Loucy (cell line): ENCODE measurements at regions not wholly inside any gene's neighbourhood (a gene's known extent, or its start where the extent isn't known, plus 50 kb on each side); places are given as distances from the start of the nearest gene placed in this dataset.

ENCODE experiments used
- H2AFZ ChIP-seq: fragments of 200-600 bp; sonication (generic); 2 replicates; pipeline ENCODE4 v1.6.0; 2016; ENCODE audit warnings: antibody characterized with exemption, mild to moderate bottlenecking, low read length, moderate library complexity
- H3F3A ChIP-seq: fragments of 200-600 bp; 2 replicates; pipeline ENCODE4 v1.6.0; 2016; ENCODE audit warnings: antibody characterized with exemption, low read depth, mild to moderate bottlenecking
- H3K27me3 ChIP-seq: fragments of 200-600 bp; sonication (generic); 2 replicates; pipeline ENCODE4 v1.6.1; 2014; ENCODE audit warnings: low read length, mild to moderate bottlenecking; ENCODE audit not compliant: insufficient read depth, poor library complexity, severe bottlenecking
- H3K36me3 ChIP-seq: fragments of 200-600 bp; sonication (generic); 2 replicates; pipeline ENCODE4 v1.6.1; 2016; ENCODE audit warnings: low read length; ENCODE audit not compliant: insufficient read depth
- H3K4me1 ChIP-seq: fragments of 200-600 bp; sonication (generic); 2 replicates; pipeline ENCODE4 v1.5.1; 2014; ENCODE audit warnings: low read length, mild to moderate bottlenecking; ENCODE audit not compliant: insufficient read depth, poor library complexity, severe bottlenecking
- H3K4me2 ChIP-seq: fragments of 200-600 bp; sonication (generic); 2 replicates; pipeline ENCODE4 v1.6.0; 2014; ENCODE audit warnings: antibody characterized with exemption, low read length, low read depth, mild to moderate bottlenecking; ENCODE audit not compliant: poor library complexity, severe bottlenecking
- H3K4me3 ChIP-seq: fragments of 200-600 bp; sonication (generic); 2 replicates; pipeline ENCODE4 v1.5.1; 2014; ENCODE audit warnings: low read length, mild to moderate bottlenecking, mixed read lengths; ENCODE audit not compliant: poor library complexity, severe bottlenecking
- H3K79me2 ChIP-seq: fragments of 200-600 bp; sonication (generic); 2 replicates; pipeline ENCODE4 v1.6.1; 2014; ENCODE audit warnings: low read length; ENCODE audit not compliant: insufficient read depth
- H3K9ac ChIP-seq: fragments of 200-600 bp; sonication (generic); 2 replicates; pipeline ENCODE4 v1.6.0; 2014; ENCODE audit warnings: mild to moderate bottlenecking, low read depth, low read length, moderate library complexity; ENCODE audit not compliant: poor library complexity, severe bottlenecking
- H3K9me2 ChIP-seq: fragments of 200-600 bp; sonication (generic); replicated peaks from 2 replicates; pipeline ENCODE4 v1.6.1; 2016; ENCODE audit warnings: low read depth, low read length, mixed read lengths
- H3K9me3 ChIP-seq: fragments of 200-600 bp; sonication (generic); 2 replicates; pipeline ENCODE4 v1.6.1; 2014; ENCODE audit warnings: mild to moderate bottlenecking, antibody characterized with exemption, low read length, low read depth; ENCODE audit not compliant: insufficient read depth
- H4K20me1 ChIP-seq: fragments of 200-600 bp; sonication (generic); 2 replicates; pipeline ENCODE4 v1.6.0; 2014; ENCODE audit warnings: antibody characterized with exemption, low read length, mild to moderate bottlenecking; ENCODE audit not compliant: insufficient read depth, poor library complexity, severe bottlenecking
- EZH2phosphoT487 ChIP-seq: fragments of 200-600 bp; IDR thresholded peaks from 2 replicates; pipeline ENCODE4 v1.6.1; 2018; ENCODE audit warnings: antibody characterized with exemption, mild to moderate bottlenecking, moderate library complexity, borderline replicate concordance
- TF ChIP-seq, protein P1 (sequence below): fragments of 200-600 bp; sonication (generic); conservative IDR thresholded peaks from 2 replicates; pipeline ENCODE4 v1.5.1; 2014; ENCODE audit warnings: mild to moderate bottlenecking, antibody characterized with exemption, low read length

DNA sequence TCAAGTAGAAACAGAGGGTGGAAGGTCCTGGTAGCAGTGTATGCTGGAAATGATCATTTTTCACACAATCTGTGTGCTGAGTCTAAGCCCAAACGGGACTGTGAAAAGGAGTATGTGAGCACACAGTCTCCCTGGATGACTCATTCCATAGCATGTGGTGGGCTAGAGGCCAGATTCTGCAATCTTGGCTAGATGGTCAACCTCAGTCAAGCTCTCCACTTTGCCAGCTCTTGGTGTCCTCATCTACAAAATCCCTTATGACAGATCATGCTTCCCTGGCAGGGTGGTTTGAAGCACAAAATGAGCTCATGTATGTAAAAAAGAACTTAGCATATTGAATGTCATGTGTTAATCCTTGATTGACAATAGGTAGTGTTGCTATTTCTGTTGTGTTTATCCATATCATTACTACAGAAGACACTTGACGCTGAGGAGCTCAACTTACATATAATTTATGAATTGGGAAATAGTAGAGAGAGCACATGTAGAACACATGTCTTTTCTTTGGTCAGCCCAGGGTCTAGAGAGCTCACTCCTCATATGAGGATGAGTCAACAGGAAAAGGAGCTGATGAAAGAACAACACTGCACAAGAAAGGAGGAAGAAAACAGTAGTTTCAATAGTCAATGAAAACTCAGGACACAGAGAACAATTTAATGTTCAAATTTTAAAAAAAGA lies 517.5 kb downstream of the BCL11B start:
- Histone ChIP-seq H2AFZ (no peak overlapping the region), H3K9ac (no peak overlapping the region), H3K4me2 (no peak overlapping the region), H3K4me1 (no peaks in the 10 kb centered on the region), H3K9me2 (no peaks in the 10 kb centered on the region), H3K27me3 (no peaks in the 10 kb centered on the region), H3K36me3 (no peaks in the 10 kb centered on the region), H4K20me1 (no peaks in the 10 kb centered on the region), H3K9me3 (peaks cover 4% of the 10 kb centered on the region; the same call in 1 of the 2 replicates), H3K79me2 (no peaks in the 10 kb centered on the region), H3K4me3 (no peak overlapping the region), H3F3A (no peaks in the 10 kb centered on the region)
- TF ChIP-seq, protein P1, sequence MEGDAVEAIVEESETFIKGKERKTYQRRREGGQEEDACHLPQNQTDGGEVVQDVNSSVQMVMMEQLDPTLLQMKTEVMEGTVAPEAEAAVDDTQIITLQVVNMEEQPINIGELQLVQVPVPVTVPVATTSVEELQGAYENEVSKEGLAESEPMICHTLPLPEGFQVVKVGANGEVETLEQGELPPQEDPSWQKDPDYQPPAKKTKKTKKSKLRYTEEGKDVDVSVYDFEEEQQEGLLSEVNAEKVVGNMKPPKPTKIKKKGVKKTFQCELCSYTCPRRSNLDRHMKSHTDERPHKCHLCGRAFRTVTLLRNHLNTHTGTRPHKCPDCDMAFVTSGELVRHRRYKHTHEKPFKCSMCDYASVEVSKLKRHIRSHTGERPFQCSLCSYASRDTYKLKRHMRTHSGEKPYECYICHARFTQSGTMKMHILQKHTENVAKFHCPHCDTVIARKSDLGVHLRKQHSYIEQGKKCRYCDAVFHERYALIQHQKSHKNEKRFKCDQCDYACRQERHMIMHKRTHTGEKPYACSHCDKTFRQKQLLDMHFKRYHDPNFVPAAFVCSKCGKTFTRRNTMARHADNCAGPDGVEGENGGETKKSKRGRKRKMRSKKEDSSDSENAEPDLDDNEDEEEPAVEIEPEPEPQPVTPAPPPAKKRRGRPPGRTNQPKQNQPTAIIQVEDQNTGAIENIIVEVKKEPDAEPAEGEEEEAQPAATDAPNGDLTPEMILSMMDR: no peak
- no peak for TF ChIP-seq EZH2phosphoT487

- Histone ChIP-seq H3K9me2 (no peaks in the 10 kb centered on the region), H3K36me3 (no peaks in the 10 kb centered on the region), H3K9ac (no peak overlapping the region), H3K27me3 (no peaks in the 10 kb centered on the region), H3K4me2 (no peak overlapping the region), H3K9me3 (peaks cover 4% of the 10 kb centered on the region; the same call in 1 of the 2 replicates), H4K20me1 (no peaks in the 10 kb centered on the region), H3K4me1 (no peaks in the 10 kb centered on the region), H3F3A (no peaks in the 10 kb centered on the region), H3K79me2 (no peaks in the 10 kb centered on the region), H2AFZ (no peak overlapping the region), H3K4me3 (no peak overlapping the region)
- no peak for TF ChIP-seq EZH2phosphoT487
- TF ChIP-seq, protein P1: no peak
These were observed 515.2 kb downstream of the BCL11B start for GRCh38 chr14:98756749-98757148.

DNA sequence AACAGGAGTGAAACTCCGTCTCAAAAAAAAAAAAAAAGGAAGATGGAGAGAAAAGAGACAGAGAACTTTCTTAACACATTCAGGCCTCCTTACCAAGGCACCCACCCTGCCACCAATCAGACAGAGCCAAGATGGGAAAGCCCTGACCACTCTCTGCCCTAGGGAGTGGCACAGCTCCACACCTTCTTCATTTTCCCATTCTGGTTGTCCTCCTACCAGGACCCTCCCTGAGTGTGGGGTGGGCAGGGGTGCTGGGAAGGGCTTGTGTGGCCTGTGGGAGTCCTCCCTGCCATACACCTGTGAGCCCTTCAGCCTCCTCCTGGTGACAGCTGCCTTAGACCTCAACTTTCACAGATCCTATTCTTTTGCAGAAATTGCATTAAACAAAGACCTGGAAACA lies 513.6 kb downstream of the BCL11B start:
- H3K4me3 ChIP-seq: no peak overlapping the region
- TF ChIP-seq, protein P1: no peak
- no peak for TF ChIP-seq EZH2phosphoT487
- H3K27me3 ChIP-seq: no peaks in the 10 kb centered on the region
- no peaks in the 10 kb centered on the region for H3K9me2 ChIP-seq
- H3K36me3 ChIP-seq: no peaks in the 10 kb centered on the region
- no peaks in the 10 kb centered on the region for H3K79me2 ChIP-seq
- H4K20me1 ChIP-seq: no peaks in the 10 kb centered on the region
- H2AFZ ChIP-seq: no peak overlapping the region
- no peak overlapping the region for H3K9ac ChIP-seq
- no peaks in the 10 kb centered on the region for H3F3A ChIP-seq
- no peaks in the 10 kb centered on the region for H3K4me1 ChIP-seq
- no peak overlapping the region for H3K4me2 ChIP-seq
- H3K9me3 ChIP-seq: peaks cover 4% of the 10 kb centered on the region; the same call in 1 of the 2 replicates
